ENCODE measurements at regions not wholly inside any gene's neighbourhood (a gene's known extent, or its start where the extent isn't known, plus 50 kb on each side); places are given as distances from the start of the nearest gene placed in this dataset.

- peak; percentile 20 for DNase-seq
Measured at GRCh38 chr22:19663821-19664355, 50.4 kb upstream of the SEPTIN5 start.

- no peak for DNase-seq
Measured at GRCh38 chr22:19664406-19664805, 49.9 kb upstream of the SEPTIN5 start.
